Breast epithelium (tissue), 3 donors: ENCODE measurements at regions not wholly inside any gene's neighbourhood (a gene's known extent, or its start where the extent isn't known, plus 50 kb on each side); places are given as distances from the start of the nearest gene placed in this dataset.

Experiments used
- CTCF ChIP-seq, 3 donors: fragments of 450-650 bp; IDR thresholded peaks; one replicate each; pipeline ENCODE4 v1.5.1; 2016 to 2017; ENCODE audit warnings: antibody characterized with exemption in 3 of 3, mild to moderate bottlenecking in 3 of 3, moderate library complexity in 3 of 3
- POLR2AphosphoS5 ChIP-seq, 3 donors: sonication (generic); formaldehyde crosslinking; IDR thresholded peaks; one replicate each; pipeline ENCODE4 v1.6.1; 2017; ENCODE audit warnings: antibody characterized with exemption in 3 of 3

DNA sequence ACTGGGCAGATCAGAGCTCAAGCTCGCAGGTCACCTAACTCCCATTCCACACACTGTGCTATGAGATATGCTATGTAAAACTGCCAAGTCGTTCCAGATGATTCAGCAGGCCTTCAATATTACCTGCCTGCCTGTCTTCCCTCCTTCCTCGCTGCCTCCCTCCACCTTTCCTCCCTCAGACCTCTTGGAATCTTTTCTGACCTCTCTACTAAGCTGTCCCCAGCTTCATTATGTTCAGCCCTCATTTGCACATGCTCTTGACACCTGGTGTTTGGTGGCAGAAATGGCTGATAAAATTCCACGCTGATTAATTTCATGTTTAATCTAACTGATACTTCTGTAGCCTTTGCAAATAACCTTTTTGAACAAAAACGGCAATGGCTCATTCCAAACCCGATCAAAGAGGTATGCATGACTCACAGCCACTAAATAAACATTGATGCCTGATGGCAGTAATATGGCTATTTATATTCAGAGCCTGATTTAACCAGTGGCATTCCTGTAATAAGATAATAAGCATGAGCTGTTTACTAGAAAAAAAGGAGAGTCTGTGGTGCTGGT is 130.8 kb upstream of the EGLN3 start:
- TF ChIP-seq POLR2AphosphoS5 (IDR thresholded peaks at IDR 0.05) (no peak), CTCF (IDR thresholded peaks at IDR 0.05) (no peak)
